Chondrocyte (in vitro differentiated cells): ENCODE measurements at regions not wholly inside any gene's neighbourhood (a gene's known extent, or its start where the extent isn't known, plus 50 kb on each side); places are given as distances from the start of the nearest gene placed in this dataset.

Experiments used
- DNase-seq: peaks from one replicate; pipeline ENCODE4 v3.0.0; 2021; ENCODE audit warnings: mixed read lengths, low spot score
- H3K27ac Mint-ChIP-seq: one replicate; pipeline ENCODE4 v1.8.0; 2021; ENCODE audit warnings: mild to moderate bottlenecking, moderate library complexity, mixed read lengths; ENCODE audit not compliant: unreplicated experiment
- H3K27me3 Mint-ChIP-seq: 2 replicates; pipeline ENCODE4 v1.8.0; 2021; ENCODE audit warnings: low read depth, mixed read lengths
- H3K36me3 Mint-ChIP-seq: 2 replicates; pipeline ENCODE4 v1.8.0; 2021; ENCODE audit warnings: low read depth, mixed read lengths
- H3K4me1 Mint-ChIP-seq: 2 replicates; pipeline ENCODE4 v1.8.0; 2021; ENCODE audit warnings: low read depth, mild to moderate bottlenecking, mixed read lengths
- H3K4me3 Mint-ChIP-seq: one replicate; pipeline ENCODE4 v1.8.0; 2021; ENCODE audit warnings: mild to moderate bottlenecking, moderate library complexity, mixed read lengths; ENCODE audit not compliant: unreplicated experiment
- H3K9me3 Mint-ChIP-seq: 2 replicates; pipeline ENCODE4 v1.8.0; 2021; ENCODE audit warnings: low read depth, mixed read lengths
- TF ChIP-seq, protein P1 (sequence below): fragments of 200-600 bp; sonication (generic); IDR thresholded peaks from 2 replicates; pipeline ENCODE4 v1.5.0; 2021; ENCODE audit warnings: antibody characterized with exemption, mild to moderate bottlenecking, moderate library complexity

GRCh38 chr7:156158213-156158612 is 345.9 kb upstream of the SHH start:
- TF ChIP-seq, protein P1, sequence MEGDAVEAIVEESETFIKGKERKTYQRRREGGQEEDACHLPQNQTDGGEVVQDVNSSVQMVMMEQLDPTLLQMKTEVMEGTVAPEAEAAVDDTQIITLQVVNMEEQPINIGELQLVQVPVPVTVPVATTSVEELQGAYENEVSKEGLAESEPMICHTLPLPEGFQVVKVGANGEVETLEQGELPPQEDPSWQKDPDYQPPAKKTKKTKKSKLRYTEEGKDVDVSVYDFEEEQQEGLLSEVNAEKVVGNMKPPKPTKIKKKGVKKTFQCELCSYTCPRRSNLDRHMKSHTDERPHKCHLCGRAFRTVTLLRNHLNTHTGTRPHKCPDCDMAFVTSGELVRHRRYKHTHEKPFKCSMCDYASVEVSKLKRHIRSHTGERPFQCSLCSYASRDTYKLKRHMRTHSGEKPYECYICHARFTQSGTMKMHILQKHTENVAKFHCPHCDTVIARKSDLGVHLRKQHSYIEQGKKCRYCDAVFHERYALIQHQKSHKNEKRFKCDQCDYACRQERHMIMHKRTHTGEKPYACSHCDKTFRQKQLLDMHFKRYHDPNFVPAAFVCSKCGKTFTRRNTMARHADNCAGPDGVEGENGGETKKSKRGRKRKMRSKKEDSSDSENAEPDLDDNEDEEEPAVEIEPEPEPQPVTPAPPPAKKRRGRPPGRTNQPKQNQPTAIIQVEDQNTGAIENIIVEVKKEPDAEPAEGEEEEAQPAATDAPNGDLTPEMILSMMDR = no peak
- Mint-ChIP-seq H3K9me3 (no peaks in the 10 kb centered on the region), H3K36me3 (no peaks in the 10 kb centered on the region), H3K27me3 (peaks cover 5% of the 10 kb centered on the region), H3K27ac (no peak overlapping the region), H3K4me3 (no peak overlapping the region), H3K4me1 (no peaks in the 10 kb centered on the region)
- DNase-seq = no peak

GRCh38 chr7:156157409-156158012 is 345.2 kb upstream of the SHH start:
- H3K9me3 Mint-ChIP-seq = no peaks in the 10 kb centered on the region
- no peaks in the 10 kb centered on the region for H3K36me3 Mint-ChIP-seq
- H3K4me3 Mint-ChIP-seq = no peak overlapping the region
- peaks cover 1% of the 10 kb centered on the region for H3K27me3 Mint-ChIP-seq
- H3K27ac Mint-ChIP-seq = no peak overlapping the region
- H3K4me1 Mint-ChIP-seq = no peaks in the 10 kb centered on the region
- no peak for DNase-seq
- TF ChIP-seq, protein P1 = no peak

DNA sequence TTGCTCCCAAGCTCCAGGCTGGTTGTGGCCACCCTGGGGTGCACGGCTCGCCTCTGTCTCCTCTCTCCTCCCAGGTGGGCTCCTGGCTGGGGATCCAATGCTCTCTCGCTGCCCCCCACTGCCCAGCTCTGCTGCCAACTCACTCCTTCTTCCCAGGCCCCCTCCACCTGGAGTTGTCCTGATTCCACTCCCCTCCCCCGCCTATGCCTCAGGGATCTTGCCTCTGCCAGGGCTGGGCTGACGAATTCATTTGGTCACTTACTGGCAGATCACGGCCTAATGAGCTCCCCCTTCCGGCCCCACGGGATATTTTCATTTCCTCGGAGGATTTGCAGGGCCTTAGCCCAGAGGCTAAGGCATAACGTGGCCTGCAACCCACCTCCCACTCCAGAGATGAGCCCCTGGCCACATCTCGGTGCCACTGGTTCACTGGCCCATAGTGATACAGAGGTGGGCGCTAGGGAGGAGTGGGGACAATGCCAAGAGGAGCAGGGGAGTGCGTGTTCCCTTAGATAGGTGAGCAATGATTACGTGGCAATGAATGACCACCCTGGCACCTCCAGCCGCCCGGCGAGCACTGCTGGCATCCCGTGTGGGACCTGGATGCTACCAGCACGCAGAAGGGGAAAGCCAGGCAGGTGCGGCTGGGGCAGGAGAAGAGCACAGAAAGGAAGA is 344.6 kb upstream of the SHH start:
- Mint-ChIP-seq H3K4me3 (no peak overlapping the region), H3K27ac (no peak overlapping the region), H3K36me3 (no peaks in the 10 kb centered on the region), H3K9me3 (no peaks in the 10 kb centered on the region), H3K27me3 (no peaks in the 10 kb centered on the region), H3K4me1 (no peaks in the 10 kb centered on the region)
- no peak for DNase-seq
- TF ChIP-seq, protein P1 = peak; percentile 57

- H3K36me3 Mint-ChIP-seq = no peaks in the 10 kb centered on the region
- H3K4me1 Mint-ChIP-seq = no peaks in the 10 kb centered on the region
- H3K9me3 Mint-ChIP-seq = no peaks in the 10 kb centered on the region
- H3K27me3 Mint-ChIP-seq = peaks cover 3% of the 10 kb centered on the region
- TF ChIP-seq, protein P1 = no peak
- no peak for DNase-seq
- H3K4me3 Mint-ChIP-seq = no peak overlapping the region
- no peak overlapping the region for H3K27ac Mint-ChIP-seq
Measured at GRCh38 chr7:156155988-156156733, 343.9 kb upstream of the SHH start.

DNA sequence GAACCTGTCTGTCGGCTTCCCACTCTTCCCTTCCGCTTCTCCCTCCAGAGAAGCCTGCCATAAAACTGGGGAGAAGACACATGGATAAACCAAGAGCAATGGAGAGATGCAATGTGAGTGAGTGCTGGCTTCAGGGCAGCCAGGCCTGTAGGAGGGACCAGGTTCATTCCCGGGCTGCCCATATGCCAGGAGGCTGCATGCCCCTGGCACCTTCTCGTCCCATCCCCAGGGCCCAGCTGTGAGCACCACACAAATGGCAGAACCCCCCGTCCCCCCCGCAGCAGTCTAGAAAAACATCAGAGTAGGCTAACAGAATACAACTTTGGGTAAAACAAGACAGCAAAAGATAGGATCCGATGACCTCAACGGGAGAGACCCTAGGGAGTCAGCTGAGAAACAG is 341.3 kb upstream of the SHH start:
- H3K27ac Mint-ChIP-seq = no peak overlapping the region
- H3K27me3 Mint-ChIP-seq = peaks cover 8% of the 10 kb centered on the region
- H3K36me3 Mint-ChIP-seq = no peaks in the 10 kb centered on the region
- no peak for DNase-seq
- no peaks in the 10 kb centered on the region for H3K4me1 Mint-ChIP-seq
- no peaks in the 10 kb centered on the region for H3K9me3 Mint-ChIP-seq
- no peak overlapping the region for H3K4me3 Mint-ChIP-seq
- TF ChIP-seq, protein P1 = no peak
